ENCODE measurements at regions not wholly inside any gene's neighbourhood (a gene's known extent, or its start where the extent isn't known, plus 50 kb on each side); places are given as distances from the start of the nearest gene placed in this dataset.

DNA sequence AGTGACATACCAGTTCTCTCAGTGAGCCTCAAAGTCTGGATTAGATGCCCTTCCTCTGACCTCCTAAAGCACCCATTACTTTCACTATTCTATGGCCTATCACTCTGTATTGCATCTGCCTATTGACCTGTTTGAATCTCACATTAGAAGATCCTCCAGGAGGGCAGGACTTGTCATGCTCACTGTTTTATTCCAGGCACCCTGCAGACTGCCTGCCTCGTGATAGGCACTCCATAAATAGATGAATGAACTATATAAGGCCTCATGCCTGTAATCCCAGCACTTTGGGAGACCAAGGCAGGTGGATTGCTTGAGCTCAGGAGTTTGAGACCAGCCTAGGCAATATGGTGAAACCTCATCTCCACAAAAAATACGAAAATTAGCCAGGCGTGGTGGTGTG lies 160.1 kb upstream of the CADM1 start:
- no peaks in the 10 kb centered on the region for H4K20me1 ChIP-seq (ENCODE audit: insufficient read depth)
- no peak for DNase-seq
- H3K27ac ChIP-seq (ENCODE audit: low read depth in 2 of 2, low read length in 1 of 2): no peak overlapping the region
- H3K4me1 ChIP-seq (ENCODE audit: control insufficient read depth in 1 of 2, insufficient read depth in 2 of 2, low read depth in 1 of 2, low read length in 1 of 2): peaks cover 0 to 8% of the 10 kb centered on the region in 2 experiments; a peak in 1 of 4 replicates
- H3K9me2 ChIP-seq: no peaks in the 10 kb centered on the region
- H3K9me3 ChIP-seq: no peaks in the 10 kb centered on the region
- H2AFZ ChIP-seq (ENCODE audit: low read depth): no peak overlapping the region
- H3K4me3 ChIP-seq (ENCODE audit: low read depth in 2 of 2, low read length in 1 of 2): no peak overlapping the region
- ChIA-PET POLR2A (no interaction called here), CTCF (no interaction called here)
- H3F3A ChIP-seq (replicated peaks; ENCODE audit: insufficient read depth): no peaks in the 10 kb centered on the region
- no peaks in the 10 kb centered on the region for H3K79me2 ChIP-seq (ENCODE audit: insufficient read depth)
- TF ChIP-seq RCOR1 (IDR thresholded peaks at IDR 0.05; ENCODE audit: low read length): no peak
- TF ChIP-seq NFIC (IDR thresholded peaks at IDR 0.05; ENCODE audit: borderline replicate concordance): no peak
- TF ChIP-seq, protein P1, sequence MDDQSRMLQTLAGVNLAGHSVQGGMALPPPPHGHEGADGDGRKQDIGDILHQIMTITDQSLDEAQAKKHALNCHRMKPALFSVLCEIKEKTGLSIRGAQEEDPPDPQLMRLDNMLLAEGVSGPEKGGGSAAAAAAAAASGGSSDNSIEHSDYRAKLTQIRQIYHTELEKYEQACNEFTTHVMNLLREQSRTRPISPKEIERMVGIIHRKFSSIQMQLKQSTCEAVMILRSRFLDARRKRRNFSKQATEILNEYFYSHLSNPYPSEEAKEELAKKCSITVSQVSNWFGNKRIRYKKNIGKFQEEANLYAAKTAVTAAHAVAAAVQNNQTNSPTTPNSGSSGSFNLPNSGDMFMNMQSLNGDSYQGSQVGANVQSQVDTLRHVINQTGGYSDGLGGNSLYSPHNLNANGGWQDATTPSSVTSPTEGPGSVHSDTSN (IDR thresholded peaks at IDR 0.05): no peak
- TF ChIP-seq, protein P2, sequence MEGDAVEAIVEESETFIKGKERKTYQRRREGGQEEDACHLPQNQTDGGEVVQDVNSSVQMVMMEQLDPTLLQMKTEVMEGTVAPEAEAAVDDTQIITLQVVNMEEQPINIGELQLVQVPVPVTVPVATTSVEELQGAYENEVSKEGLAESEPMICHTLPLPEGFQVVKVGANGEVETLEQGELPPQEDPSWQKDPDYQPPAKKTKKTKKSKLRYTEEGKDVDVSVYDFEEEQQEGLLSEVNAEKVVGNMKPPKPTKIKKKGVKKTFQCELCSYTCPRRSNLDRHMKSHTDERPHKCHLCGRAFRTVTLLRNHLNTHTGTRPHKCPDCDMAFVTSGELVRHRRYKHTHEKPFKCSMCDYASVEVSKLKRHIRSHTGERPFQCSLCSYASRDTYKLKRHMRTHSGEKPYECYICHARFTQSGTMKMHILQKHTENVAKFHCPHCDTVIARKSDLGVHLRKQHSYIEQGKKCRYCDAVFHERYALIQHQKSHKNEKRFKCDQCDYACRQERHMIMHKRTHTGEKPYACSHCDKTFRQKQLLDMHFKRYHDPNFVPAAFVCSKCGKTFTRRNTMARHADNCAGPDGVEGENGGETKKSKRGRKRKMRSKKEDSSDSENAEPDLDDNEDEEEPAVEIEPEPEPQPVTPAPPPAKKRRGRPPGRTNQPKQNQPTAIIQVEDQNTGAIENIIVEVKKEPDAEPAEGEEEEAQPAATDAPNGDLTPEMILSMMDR (IDR thresholded peaks at IDR 0.05): no peak
- no peak for TF ChIP-seq GATA2 (CRISPR knock-in tag; IDR thresholded peaks at IDR 0.05)
- TF ChIP-seq FOSL2 (IDR thresholded peaks at IDR 0.05; ENCODE audit: borderline replicate concordance, low read depth): no peak
- TF ChIP-seq, protein P3, sequence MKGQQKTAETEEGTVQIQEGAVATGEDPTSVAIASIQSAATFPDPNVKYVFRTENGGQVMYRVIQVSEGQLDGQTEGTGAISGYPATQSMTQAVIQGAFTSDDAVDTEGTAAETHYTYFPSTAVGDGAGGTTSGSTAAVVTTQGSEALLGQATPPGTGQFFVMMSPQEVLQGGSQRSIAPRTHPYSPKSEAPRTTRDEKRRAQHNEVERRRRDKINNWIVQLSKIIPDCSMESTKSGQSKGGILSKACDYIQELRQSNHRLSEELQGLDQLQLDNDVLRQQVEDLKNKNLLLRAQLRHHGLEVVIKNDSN (IDR thresholded peaks at IDR 0.05; ENCODE audit: borderline replicate concordance, low read depth): no peak
- no peak for TF ChIP-seq EZH2phosphoT487 (IDR thresholded peaks at IDR 0.05; ENCODE audit: borderline replicate concordance, low read depth)
- TF ChIP-seq, protein P4, sequence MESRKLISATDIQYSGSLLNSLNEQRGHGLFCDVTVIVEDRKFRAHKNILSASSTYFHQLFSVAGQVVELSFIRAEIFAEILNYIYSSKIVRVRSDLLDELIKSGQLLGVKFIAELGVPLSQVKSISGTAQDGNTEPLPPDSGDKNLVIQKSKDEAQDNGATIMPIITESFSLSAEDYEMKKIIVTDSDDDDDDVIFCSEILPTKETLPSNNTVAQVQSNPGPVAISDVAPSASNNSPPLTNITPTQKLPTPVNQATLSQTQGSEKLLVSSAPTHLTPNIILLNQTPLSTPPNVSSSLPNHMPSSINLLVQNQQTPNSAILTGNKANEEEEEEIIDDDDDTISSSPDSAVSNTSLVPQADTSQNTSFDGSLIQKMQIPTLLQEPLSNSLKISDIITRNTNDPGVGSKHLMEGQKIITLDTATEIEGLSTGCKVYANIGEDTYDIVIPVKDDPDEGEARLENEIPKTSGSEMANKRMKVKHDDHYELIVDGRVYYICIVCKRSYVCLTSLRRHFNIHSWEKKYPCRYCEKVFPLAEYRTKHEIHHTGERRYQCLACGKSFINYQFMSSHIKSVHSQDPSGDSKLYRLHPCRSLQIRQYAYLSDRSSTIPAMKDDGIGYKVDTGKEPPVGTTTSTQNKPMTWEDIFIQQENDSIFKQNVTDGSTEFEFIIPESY (IDR thresholded peaks at IDR 0.05; ENCODE audit: borderline replicate concordance, low read depth): no peak
- TF ChIP-seq, protein P5, sequence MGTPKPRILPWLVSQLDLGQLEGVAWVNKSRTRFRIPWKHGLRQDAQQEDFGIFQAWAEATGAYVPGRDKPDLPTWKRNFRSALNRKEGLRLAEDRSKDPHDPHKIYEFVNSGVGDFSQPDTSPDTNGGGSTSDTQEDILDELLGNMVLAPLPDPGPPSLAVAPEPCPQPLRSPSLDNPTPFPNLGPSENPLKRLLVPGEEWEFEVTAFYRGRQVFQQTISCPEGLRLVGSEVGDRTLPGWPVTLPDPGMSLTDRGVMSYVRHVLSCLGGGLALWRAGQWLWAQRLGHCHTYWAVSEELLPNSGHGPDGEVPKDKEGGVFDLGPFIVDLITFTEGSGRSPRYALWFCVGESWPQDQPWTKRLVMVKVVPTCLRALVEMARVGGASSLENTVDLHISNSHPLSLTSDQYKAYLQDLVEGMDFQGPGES (IDR thresholded peaks at IDR 0.05; ENCODE audit: low read depth, low read length): no peak
- no peak for TF ChIP-seq SIN3A (IDR thresholded peaks at IDR 0.05; ENCODE audit: borderline replicate concordance, low read depth, low read length)
- TF ChIP-seq SMC3 (IDR thresholded peaks at IDR 0.05; ENCODE audit: low read depth, low read length): no peak
- TF ChIP-seq, protein P6, sequence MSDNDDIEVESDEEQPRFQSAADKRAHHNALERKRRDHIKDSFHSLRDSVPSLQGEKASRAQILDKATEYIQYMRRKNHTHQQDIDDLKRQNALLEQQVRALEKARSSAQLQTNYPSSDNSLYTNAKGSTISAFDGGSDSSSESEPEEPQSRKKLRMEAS (IDR thresholded peaks at IDR 0.05; ENCODE audit: low read depth): no peak
- no peak for TF ChIP-seq JUND (IDR thresholded peaks at IDR 0.05)
- no peaks in the 10 kb centered on the region for H3K36me3 ChIP-seq (replicated peaks in 1 of 2; ENCODE audit: control insufficient read depth in 1 of 2, insufficient read depth in 2 of 2, low read length in 1 of 2)
- H3K27me3 ChIP-seq (ENCODE audit: insufficient read depth): no peaks in the 10 kb centered on the region
- H3K4me2 ChIP-seq: no peak overlapping the region
- no peak overlapping the region for H3K9ac ChIP-seq
- 59% methylated on average over 3 of the region's 3 CpGs for WGBS (ENCODE audit: low lambda C conversion rate)

Measured in SK-N-SH (cell line).